ENCODE measurements at regions not wholly inside any gene's neighbourhood (a gene's known extent, or its start where the extent isn't known, plus 50 kb on each side); places are given as distances from the start of the nearest gene placed in this dataset.
"Not testable (repeated sequence)": the region's sequence is repeated elsewhere in the genome, so short reads cannot be mapped to it uniquely, and the experiment has no call there.

DNA sequence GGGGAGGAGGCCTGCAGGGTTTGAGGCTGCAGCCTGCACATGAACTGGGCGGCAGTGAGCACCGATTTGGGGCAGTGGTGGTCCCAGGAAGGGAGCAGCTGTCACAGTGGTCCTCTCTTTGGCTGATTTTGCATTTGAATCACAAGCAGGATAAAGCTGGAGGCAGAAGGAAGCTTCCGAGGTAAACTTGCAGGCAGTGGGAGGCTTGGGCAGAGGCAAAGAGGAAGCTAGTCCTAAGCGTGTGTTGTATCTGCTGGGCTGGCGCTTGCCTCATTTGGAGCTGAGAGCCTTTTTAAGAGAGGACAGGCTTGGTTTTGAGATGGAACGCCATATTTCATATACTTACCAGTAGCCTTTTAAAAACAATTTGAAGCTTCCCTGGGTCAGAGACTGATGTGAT is 177.2 kb upstream of the PODXL start:
- no peak for DNase-seq (ENCODE audit: low spot score)

DNA sequence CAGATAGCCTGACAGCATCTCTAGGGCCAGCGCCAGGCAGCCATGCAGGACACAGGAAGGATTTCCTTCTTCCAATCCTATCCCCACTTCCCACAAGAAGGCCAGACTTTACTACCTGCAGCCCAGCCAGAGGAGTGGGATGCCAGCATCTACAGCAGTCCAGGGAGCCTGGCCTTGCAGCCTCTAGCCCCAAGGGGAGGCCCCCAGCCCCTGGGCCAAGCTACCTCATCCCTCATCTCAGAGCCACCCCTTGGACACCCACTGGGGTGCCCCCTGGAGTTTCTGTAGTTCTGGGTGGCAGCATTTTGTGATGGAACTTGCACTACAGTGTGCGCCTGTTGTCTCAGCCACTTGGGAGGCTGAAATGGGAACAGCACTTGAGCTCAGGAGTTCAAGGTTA is 170.8 kb upstream of the PODXL start:
- DNase-seq (ENCODE audit: low spot score): no peak

DNA sequence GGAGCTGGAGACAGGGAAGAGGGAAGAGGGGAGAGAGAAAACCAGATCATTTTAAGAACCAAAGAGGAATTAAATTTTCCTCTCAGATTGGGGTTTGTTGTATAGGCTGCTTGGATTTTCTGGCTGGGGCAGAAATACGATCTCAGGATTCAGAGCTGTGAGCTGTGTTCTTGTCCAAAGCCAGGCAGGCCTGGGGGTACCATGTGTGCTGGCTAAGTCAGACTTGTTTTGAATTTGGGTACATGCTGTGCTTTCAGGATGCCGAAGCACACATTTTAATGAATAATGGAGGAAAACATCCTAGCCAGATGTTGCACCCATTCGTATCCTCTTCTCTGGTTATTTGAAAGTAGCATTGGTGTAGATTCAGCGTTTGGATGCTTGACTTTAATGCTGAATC is 170.3 kb upstream of the PODXL start:
- no peak for DNase-seq (ENCODE audit: low spot score)

- no peak for DNase-seq (ENCODE audit: low spot score)
These were observed 169.6 kb upstream of the PODXL start for GRCh38 chr7:131726031-131726430.

- no peak for DNase-seq (ENCODE audit: low spot score)
These were observed 168.4 kb upstream of the PODXL start for GRCh38 chr7:131724776-131725345.

- no peak for DNase-seq (ENCODE audit: low spot score)
These were observed 167.5 kb upstream of the PODXL start for GRCh38 chr7:131723926-131724325.

GRCh38 chr7:131722371-131722770 is 165.9 kb upstream of the PODXL start:
- no peak for DNase-seq (ENCODE audit: low spot score)

DNA sequence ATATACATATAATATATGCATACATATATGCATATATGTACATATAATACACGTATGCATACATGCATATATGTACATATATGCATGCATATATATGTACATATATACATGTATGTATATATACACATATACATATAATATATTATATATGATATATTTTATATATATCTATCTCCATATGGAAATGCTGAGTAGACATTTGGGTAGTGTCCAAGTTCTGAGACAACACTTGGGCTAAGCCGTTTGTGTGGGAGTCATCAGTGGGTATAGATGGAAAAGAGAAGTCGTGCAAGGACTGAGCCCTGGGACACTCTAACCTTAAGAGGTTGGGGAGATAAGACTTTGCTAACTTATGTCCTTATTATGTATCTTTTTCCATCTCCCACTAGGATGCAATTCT is 165.2 kb upstream of the PODXL start:
- no peak for DNase-seq (ENCODE audit: low spot score)

GRCh38 chr7:131720703-131721102 is 164.3 kb upstream of the PODXL start:
- no peak for DNase-seq (ENCODE audit: low spot score)

DNA sequence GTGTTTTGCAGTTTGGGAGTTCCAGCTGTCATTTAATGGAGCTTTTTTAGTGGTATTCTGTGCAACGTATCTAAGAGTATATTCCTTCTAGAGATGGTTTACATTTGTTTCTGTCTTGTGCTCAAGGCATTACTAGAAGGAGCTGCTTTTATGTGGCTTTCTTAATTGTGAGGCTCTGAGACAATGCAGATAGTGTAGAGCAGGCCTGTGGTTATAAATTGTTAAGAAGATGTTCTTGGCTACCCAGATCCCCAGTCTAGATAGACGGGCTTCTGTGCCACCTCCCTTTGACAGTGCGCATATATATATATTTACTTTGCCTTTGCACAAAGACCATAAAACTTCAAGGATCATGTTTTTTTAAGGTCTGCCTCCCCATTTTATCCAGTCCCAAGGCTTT is 160.8 kb upstream of the PODXL start:
- no peak for DNase-seq (ENCODE audit: low spot score)

GRCh38 chr7:131699323-131699722 is 142.9 kb upstream of the PODXL start:
- no peak for DNase-seq (ENCODE audit: low spot score)

- DNase-seq (ENCODE audit: low spot score): peak; percentile 56
These were observed 135.9 kb upstream of the PODXL start for GRCh38 chr7:131692131-131692960.

- no peak for DNase-seq (ENCODE audit: low spot score)
These were observed 135.2 kb upstream of the PODXL start for GRCh38 chr7:131691454-131692130.

DNA sequence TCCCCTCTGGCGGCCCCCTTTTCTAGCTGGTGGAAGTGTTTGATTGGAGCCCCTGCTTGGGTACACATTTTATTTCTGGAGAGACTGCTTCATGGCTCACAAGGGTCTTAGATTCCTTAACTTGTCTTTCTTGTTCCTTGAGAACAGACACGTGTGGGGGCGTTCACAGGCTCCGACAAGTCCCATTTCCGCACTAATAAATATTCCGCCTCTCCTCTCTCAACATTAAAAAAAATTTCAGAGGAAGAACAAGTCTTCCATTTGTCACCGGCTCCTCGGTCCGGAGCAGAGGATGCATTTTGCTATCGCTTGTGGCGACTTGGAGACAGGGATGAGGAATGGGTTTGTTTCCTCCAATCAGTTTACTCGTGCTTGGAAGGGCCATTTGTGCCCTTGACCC is 134.0 kb upstream of the PODXL start:
- DNase-seq (ENCODE audit: low spot score): no peak

DNA sequence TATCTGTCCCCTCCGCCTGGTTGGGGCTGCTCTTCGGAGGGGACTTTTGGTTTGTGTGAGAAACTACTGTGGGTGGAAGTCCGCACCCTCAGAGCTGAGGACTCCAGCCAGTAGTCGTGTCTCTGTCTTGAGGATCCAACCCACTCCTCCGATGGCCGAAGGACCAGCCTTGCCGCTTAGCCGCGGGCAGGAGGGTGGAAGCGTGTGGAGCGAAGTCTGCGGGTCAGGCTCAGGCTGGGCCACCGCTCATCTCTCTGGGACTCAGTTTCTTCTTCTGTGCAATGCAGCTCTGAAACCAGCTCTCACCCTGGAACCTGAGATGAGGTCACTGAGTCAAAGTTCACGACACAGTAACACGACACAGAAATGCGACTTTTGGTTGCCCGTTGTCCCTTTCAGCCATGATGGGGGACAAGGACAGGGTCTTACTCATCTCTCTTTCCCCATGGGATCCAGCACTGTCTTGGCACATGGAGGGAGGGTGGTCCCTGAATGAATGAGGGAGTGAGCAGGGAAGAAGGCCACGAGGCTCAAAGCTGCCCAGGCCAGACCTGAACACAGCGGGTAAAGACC is 133.3 kb upstream of the PODXL start:
- DNase-seq (ENCODE audit: low spot score): no peak

- peak; percentile 82 for DNase-seq (ENCODE audit: low spot score)
These were observed 132.6 kb upstream of the PODXL start for GRCh38 chr7:131688738-131689661.

GRCh38 chr7:131687296-131687695 is 130.9 kb upstream of the PODXL start:
- DNase-seq (ENCODE audit: low spot score): no peak

DNA sequence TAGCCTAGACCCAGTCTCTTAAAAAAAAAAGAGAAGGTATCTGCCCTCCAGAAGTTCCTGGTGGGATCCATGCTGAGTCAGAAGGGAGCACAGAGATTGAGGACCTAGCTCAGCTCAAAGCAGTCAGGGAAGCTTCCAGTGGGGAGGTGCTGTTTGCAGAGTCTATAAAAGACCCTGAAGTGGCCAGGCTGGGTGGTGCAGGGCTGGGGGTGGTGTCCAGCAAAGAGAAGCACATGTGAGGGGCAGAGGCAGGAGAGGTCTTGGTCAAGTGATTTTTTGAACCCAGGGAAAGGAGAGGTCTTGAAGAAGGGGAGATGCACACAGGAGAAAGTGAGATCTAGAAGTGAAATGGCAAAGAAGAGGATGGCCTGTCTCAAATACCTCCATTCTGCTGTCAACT is 130.4 kb upstream of the PODXL start:
- no peak for DNase-seq (ENCODE audit: low spot score)

GRCh38 chr7:131683536-131684125 is 127.2 kb upstream of the PODXL start:
- no peak for DNase-seq (ENCODE audit: low spot score)

GRCh38 chr7:131681961-131682360 is 125.5 kb upstream of the PODXL start:
- no peak for DNase-seq (ENCODE audit: low spot score)

- not testable (repeated sequence) for DNase-seq (ENCODE audit: low spot score)
These were observed 122.6 kb upstream of the PODXL start for GRCh38 chr7:131679071-131679470.
